ENCODE measurements at regions not wholly inside any gene's neighbourhood (a gene's known extent, or its start where the extent isn't known, plus 50 kb on each side); places are given as distances from the start of the nearest gene placed in this dataset.
"Not testable (repeated sequence)": the region's sequence is repeated elsewhere in the genome, so short reads cannot be mapped to it uniquely, and the experiment has no call there.

GRCh38 chrX:124737771-124738170 lies 391.4 kb downstream of the SH2D1A start:
- Histone ChIP-seq H3K27me3 (ENCODE audit: control insufficient read depth, insufficient read depth, low read length) (no peaks in the 10 kb centered on the region), H3K4me1 (ENCODE audit: control insufficient read depth, insufficient read depth, low read length) (no peaks in the 10 kb centered on the region), H3K4me3 (ENCODE audit: low read length) (no peak overlapping the region), H3K27ac (ENCODE audit: low read length) (no peak overlapping the region), H3K36me3 (ENCODE audit: control insufficient read depth, insufficient read depth, low read length) (no peaks in the 10 kb centered on the region), H3K9me3 (ENCODE audit: control insufficient read depth, insufficient read depth, low read length) (no peaks in the 10 kb centered on the region)
- no peak for DNase-seq (ENCODE audit: low read depth, low spot score)
- WGBS (ENCODE audit: insufficient coverage, insufficient read length), result no CpG with 5 or more reads among the region's 4 CpGs

GRCh38 chrX:124747295-124747694 lies 400.9 kb downstream of the SH2D1A start:
- DNase-seq (ENCODE audit: low read depth, low spot score), result no peak

GRCh38 chrX:124764354-124764753 lies 418.0 kb downstream of the SH2D1A start:
- Histone ChIP-seq H3K36me3 (ENCODE audit: control insufficient read depth, insufficient read depth, low read length) (no peaks in the 10 kb centered on the region), H3K4me3 (ENCODE audit: low read length) (no peak overlapping the region), H3K27ac (ENCODE audit: low read length) (no peak overlapping the region), H3K27me3 (ENCODE audit: control insufficient read depth, insufficient read depth, low read length) (no peaks in the 10 kb centered on the region), H3K4me1 (ENCODE audit: control insufficient read depth, insufficient read depth, low read length) (no peaks in the 10 kb centered on the region), H3K9me3 (ENCODE audit: control insufficient read depth, insufficient read depth, low read length) (no peaks in the 10 kb centered on the region)
- DNase-seq (ENCODE audit: low read depth, low spot score), result no peak
- WGBS (ENCODE audit: insufficient coverage, insufficient read length), result no CpG with 5 or more reads among the region's 1 CpG

More at GRCh38 chrX:124747295-124747694, 400.9 kb downstream of the SH2D1A start:
- H3K36me3 ChIP-seq (ENCODE audit: control insufficient read depth, insufficient read depth, low read length), result no peaks in the 10 kb centered on the region
- no peak overlapping the region for H3K4me3 ChIP-seq (ENCODE audit: low read length)
- WGBS (ENCODE audit: insufficient coverage, insufficient read length), result no CpG with 5 or more reads among the region's 2 CpGs
- no peaks in the 10 kb centered on the region for H3K4me1 ChIP-seq (ENCODE audit: control insufficient read depth, insufficient read depth, low read length)
- H3K27ac ChIP-seq (ENCODE audit: low read length), result no peak overlapping the region
- H3K9me3 ChIP-seq (ENCODE audit: control insufficient read depth, insufficient read depth, low read length), result no peaks in the 10 kb centered on the region
- no peaks in the 10 kb centered on the region for H3K27me3 ChIP-seq (ENCODE audit: control insufficient read depth, insufficient read depth, low read length)

GRCh38 chrX:124769166-124769565 lies 422.8 kb downstream of the SH2D1A start:
- Histone ChIP-seq H3K27me3 (ENCODE audit: control insufficient read depth, insufficient read depth, low read length) (no peaks in the 10 kb centered on the region), H3K4me3 (ENCODE audit: low read length) (no peak overlapping the region), H3K4me1 (ENCODE audit: control insufficient read depth, insufficient read depth, low read length) (no peaks in the 10 kb centered on the region), H3K36me3 (ENCODE audit: control insufficient read depth, insufficient read depth, low read length) (no peaks in the 10 kb centered on the region), H3K9me3 (ENCODE audit: control insufficient read depth, insufficient read depth, low read length) (no peaks in the 10 kb centered on the region), H3K27ac (ENCODE audit: low read length) (no peak overlapping the region)
- DNase-seq (ENCODE audit: low read depth, low spot score), result no peak
- no CpG with 5 or more reads among the region's 3 CpGs for whole genome bisulfite sequencing (ENCODE audit: insufficient coverage, insufficient read length)

GRCh38 chrX:124771292-124771691 lies 424.9 kb downstream of the SH2D1A start:
- no peak overlapping the region for H3K4me3 ChIP-seq (ENCODE audit: low read length)
- no peaks in the 10 kb centered on the region for H3K9me3 ChIP-seq (ENCODE audit: control insufficient read depth, insufficient read depth, low read length)
- no peaks in the 10 kb centered on the region for H3K4me1 ChIP-seq (ENCODE audit: control insufficient read depth, insufficient read depth, low read length)
- H3K36me3 ChIP-seq (ENCODE audit: control insufficient read depth, insufficient read depth, low read length), result no peaks in the 10 kb centered on the region
- no peak for DNase-seq (ENCODE audit: low read depth, low spot score)
- no peak overlapping the region for H3K27ac ChIP-seq (ENCODE audit: low read length)
- no CpG with 5 or more reads among the region's 2 CpGs for WGBS (ENCODE audit: insufficient coverage, insufficient read length)
- no peaks in the 10 kb centered on the region for H3K27me3 ChIP-seq (ENCODE audit: control insufficient read depth, insufficient read depth, low read length)

GRCh38 chrX:124788253-124788652 lies 441.9 kb downstream of the SH2D1A start:
- not testable (repeated sequence) for H3K9me3 ChIP-seq (ENCODE audit: control insufficient read depth, insufficient read depth, low read length); H3K4me3 ChIP-seq (ENCODE audit: low read length); DNase-seq (ENCODE audit: low read depth, low spot score); H3K36me3 ChIP-seq (ENCODE audit: control insufficient read depth, insufficient read depth, low read length); H3K27me3 ChIP-seq (ENCODE audit: control insufficient read depth, insufficient read depth, low read length); H3K4me1 ChIP-seq (ENCODE audit: control insufficient read depth, insufficient read depth, low read length); H3K27ac ChIP-seq (ENCODE audit: low read length)
- no CpG with 5 or more reads among the region's 4 CpGs for WGBS (ENCODE audit: insufficient coverage, insufficient read length)

GRCh38 chrX:124789874-124790273 lies 443.5 kb downstream of the SH2D1A start:
- not testable (repeated sequence) for H3K4me3 ChIP-seq (ENCODE audit: low read length); DNase-seq (ENCODE audit: low read depth, low spot score); H3K27ac ChIP-seq (ENCODE audit: low read length); H3K4me1 ChIP-seq (ENCODE audit: control insufficient read depth, insufficient read depth, low read length); H3K36me3 ChIP-seq (ENCODE audit: control insufficient read depth, insufficient read depth, low read length); H3K27me3 ChIP-seq (ENCODE audit: control insufficient read depth, insufficient read depth, low read length); H3K9me3 ChIP-seq (ENCODE audit: control insufficient read depth, insufficient read depth, low read length)
- WGBS (ENCODE audit: insufficient coverage, insufficient read length), result no CpG with 5 or more reads among the region's 1 CpG

- no peaks in the 10 kb centered on the region for H3K9me3 ChIP-seq (ENCODE audit: control insufficient read depth, insufficient read depth, low read length)
- no peak for DNase-seq (ENCODE audit: low read depth, low spot score)
- H3K36me3 ChIP-seq (ENCODE audit: control insufficient read depth, insufficient read depth, low read length), result no peaks in the 10 kb centered on the region
- H3K4me1 ChIP-seq (ENCODE audit: control insufficient read depth, insufficient read depth, low read length), result no peaks in the 10 kb centered on the region
- H3K27ac ChIP-seq (ENCODE audit: low read length), result no peak overlapping the region
- H3K4me3 ChIP-seq (ENCODE audit: low read length), result no peak overlapping the region
- H3K27me3 ChIP-seq (ENCODE audit: control insufficient read depth, insufficient read depth, low read length), result no peaks in the 10 kb centered on the region
- 100% methylated on average over 1 of the region's 4 CpGs for WGBS (ENCODE audit: insufficient coverage, insufficient read length)
Measured at GRCh38 chrX:124791492-124792095, 445.2 kb downstream of the SH2D1A start.

GRCh38 chrX:124796989-124797388 lies 450.6 kb downstream of the SH2D1A start:
- no peak for DNase-seq (ENCODE audit: low read depth, low spot score)
- no peaks in the 10 kb centered on the region for H3K27me3 ChIP-seq (ENCODE audit: control insufficient read depth, insufficient read depth, low read length)
- H3K4me3 ChIP-seq (ENCODE audit: low read length), result no peak overlapping the region
- no peaks in the 10 kb centered on the region for H3K4me1 ChIP-seq (ENCODE audit: control insufficient read depth, insufficient read depth, low read length)
- H3K36me3 ChIP-seq (ENCODE audit: control insufficient read depth, insufficient read depth, low read length), result no peaks in the 10 kb centered on the region
- no peaks in the 10 kb centered on the region for H3K9me3 ChIP-seq (ENCODE audit: control insufficient read depth, insufficient read depth, low read length)
- no CpG with 5 or more reads among the region's 3 CpGs for WGBS (ENCODE audit: insufficient coverage, insufficient read length)
- H3K27ac ChIP-seq (ENCODE audit: low read length), result no peak overlapping the region

GRCh38 chrX:124804962-124805361 lies 458.6 kb downstream of the SH2D1A start:
- Histone ChIP-seq H3K4me1 (ENCODE audit: control insufficient read depth, insufficient read depth, low read length) (no peaks in the 10 kb centered on the region), H3K27me3 (ENCODE audit: control insufficient read depth, insufficient read depth, low read length) (no peaks in the 10 kb centered on the region), H3K9me3 (ENCODE audit: control insufficient read depth, insufficient read depth, low read length) (no peaks in the 10 kb centered on the region), H3K27ac (ENCODE audit: low read length) (no peak overlapping the region), H3K4me3 (ENCODE audit: low read length) (no peak overlapping the region), H3K36me3 (ENCODE audit: control insufficient read depth, insufficient read depth, low read length) (no peaks in the 10 kb centered on the region)
- WGBS (ENCODE audit: insufficient coverage, insufficient read length), result no CpG with 5 or more reads among the region's 2 CpGs
- no peak for DNase-seq (ENCODE audit: low read depth, low spot score)

GRCh38 chrX:124805486-124805885 lies 459.1 kb downstream of the SH2D1A start:
- H3K4me3 ChIP-seq (ENCODE audit: low read length), result no peak overlapping the region
- no CpG with 5 or more reads among the region's 4 CpGs for WGBS (ENCODE audit: insufficient coverage, insufficient read length)
- no peaks in the 10 kb centered on the region for H3K36me3 ChIP-seq (ENCODE audit: control insufficient read depth, insufficient read depth, low read length)
- H3K27ac ChIP-seq (ENCODE audit: low read length), result no peak overlapping the region
- H3K9me3 ChIP-seq (ENCODE audit: control insufficient read depth, insufficient read depth, low read length), result no peaks in the 10 kb centered on the region
- H3K27me3 ChIP-seq (ENCODE audit: control insufficient read depth, insufficient read depth, low read length), result no peaks in the 10 kb centered on the region
- DNase-seq (ENCODE audit: low read depth, low spot score), result no peak
- H3K4me1 ChIP-seq (ENCODE audit: control insufficient read depth, insufficient read depth, low read length), result no peaks in the 10 kb centered on the region
